GM21717 (cell line): ENCODE measurements at regions not wholly inside any gene's neighbourhood (a gene's known extent, or its start where the extent isn't known, plus 50 kb on each side); places are given as distances from the start of the nearest gene placed in this dataset.

Experiments used
- ATAC-seq: cut with Tn5 transposase; IDR thresholded peaks from one replicate; pipeline ENCODE4 v1.9.1; 2021; ENCODE audit warnings: mild to moderate bottlenecking, moderate library complexity; ENCODE audit not compliant: unreplicated experiment

DNA sequence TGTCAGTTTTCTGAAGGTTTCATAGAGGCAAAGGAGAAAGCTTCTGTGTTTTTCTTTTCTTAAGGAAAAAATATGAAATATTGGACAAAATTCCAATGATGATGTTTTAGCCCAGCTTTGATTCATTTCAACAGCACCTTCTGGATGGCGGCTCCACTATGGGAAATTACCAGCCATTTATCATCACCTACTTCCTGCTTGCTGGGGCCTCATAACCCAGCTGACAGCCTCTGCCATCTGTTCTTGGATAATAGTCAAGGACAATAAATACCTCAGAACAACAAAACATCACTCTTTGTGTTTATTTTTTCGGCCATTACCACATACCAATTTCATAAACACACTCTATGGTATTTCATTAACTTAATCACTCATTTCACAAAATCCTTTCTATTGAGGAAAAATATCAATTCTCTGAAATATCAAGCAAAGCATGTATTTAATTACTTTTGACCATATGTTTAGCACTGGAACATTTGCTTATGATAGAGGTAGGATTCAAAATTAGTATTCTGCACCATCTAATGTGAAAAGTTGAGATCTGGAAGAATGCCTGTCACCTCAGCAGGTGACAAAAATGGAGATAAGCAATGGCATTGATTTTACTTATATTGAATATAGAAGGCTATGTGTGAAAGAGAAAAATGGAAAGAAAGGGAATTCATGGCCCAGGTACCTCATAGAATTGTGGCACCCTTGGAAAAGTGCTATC is 629.7 kb downstream of the LIG4 start:
- no peak for ATAC-seq

DNA sequence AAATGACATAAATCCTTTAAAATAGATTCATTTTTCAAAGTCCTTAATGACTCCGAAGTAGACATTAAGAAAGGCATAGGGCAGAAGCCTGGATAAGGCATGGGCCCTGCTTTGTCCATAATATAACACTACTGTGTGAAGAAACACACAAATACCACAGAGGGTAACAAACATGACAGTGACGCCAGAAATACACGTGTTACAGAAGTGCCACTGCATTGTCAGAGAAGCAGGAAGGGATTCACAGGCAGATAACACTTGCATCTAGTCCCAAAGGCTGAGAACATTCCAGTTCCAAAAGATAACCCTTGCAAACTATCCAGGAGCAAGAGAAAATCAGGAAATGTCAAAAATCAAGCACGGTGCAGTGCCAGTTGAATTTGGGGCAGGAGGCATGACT is 633.2 kb downstream of the LIG4 start:
- ATAC-seq = no peak

DNA sequence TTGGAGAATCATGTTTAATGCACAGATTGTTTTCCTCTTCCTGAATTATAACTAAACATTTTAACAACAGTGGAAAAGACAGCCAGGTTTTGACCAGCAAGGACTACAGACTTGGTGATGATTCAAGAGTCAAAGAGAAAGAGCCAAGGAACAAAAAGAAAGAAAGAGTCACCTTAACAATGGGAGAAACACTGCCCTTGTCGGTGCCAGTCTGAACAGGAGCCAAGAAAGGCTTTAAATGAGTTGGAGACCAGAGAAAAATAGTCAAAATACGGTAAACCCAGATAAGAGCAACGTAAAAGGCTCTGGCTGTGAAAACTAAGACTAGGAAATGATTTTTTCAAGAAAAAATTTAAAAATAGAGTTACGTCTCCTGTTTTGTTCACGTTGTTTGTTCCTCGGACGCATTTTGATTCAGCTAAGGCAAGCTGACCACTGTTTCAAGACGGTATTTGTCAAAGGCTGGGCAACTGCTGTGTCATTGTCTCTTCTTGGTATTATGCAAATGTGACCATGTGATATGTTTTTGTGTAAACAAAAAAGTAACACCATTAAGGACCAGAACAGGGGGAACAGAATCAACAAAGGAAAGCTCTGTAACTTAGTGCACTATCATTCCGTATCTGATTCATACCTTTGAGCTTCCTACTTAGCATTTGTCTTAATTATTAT is 634.5 kb downstream of the LIG4 start:
- ATAC-seq = no peak

DNA sequence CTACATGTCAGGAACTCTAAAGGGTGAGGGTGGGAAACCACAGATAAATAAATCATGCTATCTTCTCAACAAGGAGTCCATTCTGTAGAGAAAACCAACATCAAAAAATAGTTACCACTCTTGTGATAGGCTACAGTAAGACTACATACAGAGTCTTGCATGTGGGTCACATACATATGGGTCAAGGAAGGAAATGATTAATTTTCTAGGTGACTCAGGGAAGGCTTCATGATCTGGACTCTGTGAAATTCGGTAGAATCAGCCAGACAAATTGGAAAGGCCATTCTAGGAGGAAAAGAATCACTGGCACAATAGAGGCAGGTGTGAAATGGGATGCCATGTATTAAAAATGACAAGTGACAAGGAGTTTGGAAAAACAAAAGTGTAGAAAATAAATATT is 638.9 kb downstream of the LIG4 start:
- ATAC-seq = no peak

DNA sequence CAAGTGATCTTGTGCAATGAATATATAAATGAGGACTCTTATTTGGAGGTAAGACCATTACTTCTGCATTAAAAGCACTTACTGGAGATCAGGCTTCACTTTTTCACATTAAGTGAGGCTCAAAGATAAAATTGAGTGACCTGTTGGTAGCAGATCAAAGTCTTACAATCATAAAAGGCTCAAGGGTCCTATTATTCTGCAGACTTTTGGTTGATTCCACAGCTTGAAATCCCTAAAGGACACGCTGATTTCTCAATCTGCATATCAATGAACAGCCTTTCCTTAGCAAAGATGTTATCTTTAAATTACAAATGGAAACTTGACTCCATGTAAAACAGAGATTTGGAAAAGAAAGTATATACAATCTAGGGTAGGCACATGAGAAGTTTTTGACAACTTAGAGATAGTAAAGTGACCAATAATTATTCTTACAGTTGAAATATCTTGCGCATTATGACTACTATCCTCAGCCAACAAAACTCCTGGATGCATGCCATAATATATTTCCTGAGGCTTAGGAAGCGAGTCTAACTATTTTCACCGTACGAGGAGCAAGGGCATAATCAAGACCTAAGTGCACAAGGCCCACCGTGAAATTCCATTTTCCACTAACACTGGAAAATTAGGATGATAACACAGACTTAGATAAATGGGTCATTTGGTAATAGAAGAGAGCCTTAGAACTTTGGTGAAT is 640.7 kb downstream of the LIG4 start:
- no peak for ATAC-seq

DNA sequence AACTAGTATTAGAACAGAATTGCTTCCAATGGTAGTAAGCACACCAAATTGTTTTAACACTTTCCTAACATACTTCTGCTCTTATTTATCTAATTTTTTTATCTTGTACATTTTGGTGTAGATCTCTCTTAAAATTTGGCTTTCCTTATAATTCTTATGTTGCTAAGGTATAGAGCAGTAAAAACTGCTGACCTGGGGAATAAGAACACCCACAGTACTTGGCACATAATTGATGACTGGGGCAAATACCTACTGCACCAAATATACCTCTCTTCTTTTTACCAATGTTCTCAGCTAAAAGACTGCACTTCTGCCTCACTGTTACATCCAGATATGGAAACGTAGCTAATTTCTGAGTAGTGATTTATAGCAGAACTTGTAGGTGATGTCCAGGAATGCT is 642.2 kb downstream of the LIG4 start:
- no peak for ATAC-seq

DNA sequence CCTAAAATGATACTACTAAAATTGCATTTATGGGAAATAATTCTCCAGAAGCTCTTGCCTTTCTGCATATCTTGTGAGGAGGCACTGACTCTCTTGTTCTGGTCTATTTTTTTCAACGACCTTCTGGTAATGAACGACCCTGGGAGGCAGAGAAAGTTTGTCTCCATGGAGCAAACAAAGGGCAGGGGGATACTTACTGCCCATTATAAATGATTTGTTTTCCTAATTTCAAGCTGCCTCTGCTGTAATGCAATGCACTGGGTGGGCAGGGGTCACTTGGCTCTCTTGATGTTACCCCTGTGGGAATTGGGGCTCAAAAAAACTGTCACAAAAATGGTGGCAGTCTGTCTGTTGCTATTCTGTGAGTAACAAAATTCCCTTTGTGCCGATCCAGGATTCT is 643.2 kb downstream of the LIG4 start:
- ATAC-seq = no peak

DNA sequence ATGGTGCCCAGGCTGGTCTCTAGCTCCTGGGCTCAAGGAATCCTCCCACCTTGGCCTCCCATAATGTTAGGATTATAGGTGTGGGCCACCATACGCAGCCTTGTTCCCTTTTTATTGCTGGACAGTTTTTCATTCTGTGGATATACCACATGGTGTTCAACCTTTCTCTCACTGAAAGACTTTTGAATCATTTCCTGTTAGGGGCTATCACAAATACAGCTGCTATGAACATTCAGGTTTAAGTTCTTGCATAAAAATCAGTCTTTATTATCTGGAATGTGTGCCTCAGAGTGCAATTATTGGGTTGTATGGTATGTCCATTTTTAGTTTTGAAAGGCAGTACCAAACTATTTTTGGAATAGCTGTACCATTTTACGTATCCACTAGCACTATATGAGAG is 647.2 kb downstream of the LIG4 start:
- ATAC-seq = no peak

DNA sequence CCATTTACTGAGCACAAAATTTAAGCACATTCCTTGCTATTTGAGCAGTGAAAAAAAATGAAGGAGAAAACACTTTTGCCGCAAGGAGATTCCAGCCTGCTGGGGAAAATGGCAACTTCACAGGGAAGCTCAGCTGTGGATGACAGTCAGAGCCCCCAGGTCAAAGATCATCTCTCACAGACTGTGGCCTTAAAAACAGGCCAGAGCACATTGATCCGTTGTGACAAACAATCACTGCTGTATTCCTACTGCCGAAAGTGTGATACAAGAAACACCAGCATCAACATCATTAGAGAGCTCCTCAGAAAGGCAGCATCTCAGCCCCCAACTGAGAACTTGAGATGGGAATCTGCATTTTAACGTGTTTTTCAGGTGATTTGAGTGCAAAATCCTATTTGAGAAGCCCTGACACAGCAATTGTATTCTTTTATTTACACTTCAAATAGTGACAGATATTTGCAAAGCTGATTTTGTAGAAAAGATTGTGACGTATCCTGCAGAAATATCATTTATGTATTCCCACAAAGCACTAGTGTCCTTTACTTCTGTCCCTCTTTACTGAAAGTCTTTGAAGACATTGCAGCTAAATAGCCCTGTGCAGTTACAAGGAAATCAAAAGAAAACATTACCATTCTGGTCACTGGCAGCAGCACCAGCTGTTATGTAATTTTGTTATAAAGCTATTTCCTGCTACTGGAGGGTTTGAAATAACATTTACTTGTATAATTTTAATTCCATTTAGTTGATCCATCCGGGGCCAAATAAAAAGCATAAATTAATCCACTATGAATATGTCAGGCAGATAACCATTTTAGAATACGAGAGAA is 652.0 kb downstream of the LIG4 start:
- no peak for ATAC-seq

DNA sequence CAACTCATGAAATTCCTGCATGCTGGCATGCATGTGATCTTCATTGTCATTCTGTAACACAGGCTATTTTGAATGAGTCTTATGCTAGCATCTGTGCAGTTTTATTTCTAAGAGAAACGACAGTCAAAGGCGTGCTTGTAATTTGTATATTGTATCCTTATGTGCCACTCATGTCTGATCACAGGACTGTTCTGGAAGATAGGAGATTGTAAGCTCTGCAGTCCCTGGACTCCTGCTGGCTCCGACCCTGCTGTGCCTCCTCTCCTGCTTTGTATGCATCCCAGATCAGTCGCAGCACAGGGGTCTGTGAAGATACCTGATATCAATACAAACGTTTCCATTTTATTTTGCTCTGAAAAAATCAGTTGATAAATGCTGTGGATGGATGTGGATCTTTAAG is 653.1 kb downstream of the LIG4 start:
- ATAC-seq = no peak

DNA sequence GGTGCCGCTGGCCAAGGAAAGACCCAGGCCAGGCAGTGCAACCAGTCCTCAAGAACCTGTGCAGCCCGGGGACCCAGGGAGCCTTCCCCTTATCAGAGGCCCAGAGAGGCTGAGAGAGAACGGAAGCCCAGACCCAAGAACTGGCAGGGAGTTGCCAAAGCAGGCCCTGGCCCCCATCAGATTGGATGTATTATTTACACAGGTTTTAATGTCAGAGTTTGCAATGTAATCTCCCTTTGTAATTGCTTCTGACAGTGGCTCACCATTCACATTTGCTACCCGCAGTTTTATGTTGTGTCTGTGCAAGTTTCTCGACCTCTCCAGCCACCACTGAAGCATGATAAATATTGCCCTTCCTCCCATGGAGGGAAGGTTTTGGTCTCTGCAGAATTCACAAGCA is 660.9 kb downstream of the LIG4 start:
- ATAC-seq = no peak

DNA sequence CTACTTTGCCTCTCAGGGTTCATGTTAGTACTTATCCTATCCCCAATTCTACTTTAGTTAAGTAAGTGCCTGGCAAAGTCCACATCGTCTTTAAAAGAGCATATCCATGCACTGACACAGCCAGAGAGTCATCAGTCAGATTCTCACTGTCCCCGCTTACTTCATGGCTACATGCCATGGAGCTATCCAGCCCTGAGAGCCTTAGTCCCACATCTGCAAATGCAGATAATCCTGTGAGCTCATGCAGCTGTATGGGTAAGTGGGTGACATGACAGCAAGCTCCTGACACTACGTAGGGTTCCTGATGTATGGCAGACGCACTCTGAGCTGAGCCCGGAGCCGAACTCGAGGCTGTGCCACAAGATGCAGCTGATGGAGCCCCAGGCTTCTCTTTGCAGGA is 661.5 kb downstream of the LIG4 start:
- ATAC-seq = no peak

DNA sequence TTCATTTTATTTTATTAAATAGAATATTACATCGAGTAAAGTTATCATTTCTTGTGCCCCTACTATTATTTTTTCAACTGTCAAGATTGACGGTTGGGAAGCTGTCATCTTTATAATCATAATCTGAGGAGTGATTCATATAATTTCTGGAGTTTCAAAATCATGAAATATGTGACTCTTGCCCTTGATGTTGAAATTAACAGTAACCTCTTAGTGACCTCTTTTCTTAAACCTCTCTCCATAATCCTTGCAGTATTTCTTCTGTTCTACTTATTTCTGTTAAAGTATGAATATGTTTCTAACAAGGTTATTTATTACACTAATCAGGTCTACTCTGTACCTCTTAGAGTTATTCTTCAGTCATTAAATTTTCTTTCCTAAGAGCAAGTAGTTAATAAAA is 663.8 kb downstream of the LIG4 start:
- no peak for ATAC-seq

DNA sequence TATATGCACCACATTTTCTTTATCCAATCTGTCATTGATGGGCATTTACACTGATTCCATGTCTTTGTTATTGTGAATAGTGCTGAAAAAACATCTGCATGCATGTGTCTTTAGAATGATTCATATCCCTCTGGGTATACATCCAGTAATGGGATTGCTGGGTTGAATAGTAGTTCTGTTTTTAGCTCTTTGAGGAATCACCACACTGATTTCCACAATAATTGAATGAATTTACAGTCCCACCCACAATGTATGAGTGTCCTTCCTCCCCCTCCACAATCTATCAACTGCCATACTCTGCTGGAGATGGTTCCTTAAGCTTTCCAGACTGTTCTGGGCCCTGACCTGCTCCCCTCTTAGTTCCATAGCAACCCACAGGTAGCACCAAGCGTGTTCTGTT is 667.0 kb downstream of the LIG4 start:
- no peak for ATAC-seq

DNA sequence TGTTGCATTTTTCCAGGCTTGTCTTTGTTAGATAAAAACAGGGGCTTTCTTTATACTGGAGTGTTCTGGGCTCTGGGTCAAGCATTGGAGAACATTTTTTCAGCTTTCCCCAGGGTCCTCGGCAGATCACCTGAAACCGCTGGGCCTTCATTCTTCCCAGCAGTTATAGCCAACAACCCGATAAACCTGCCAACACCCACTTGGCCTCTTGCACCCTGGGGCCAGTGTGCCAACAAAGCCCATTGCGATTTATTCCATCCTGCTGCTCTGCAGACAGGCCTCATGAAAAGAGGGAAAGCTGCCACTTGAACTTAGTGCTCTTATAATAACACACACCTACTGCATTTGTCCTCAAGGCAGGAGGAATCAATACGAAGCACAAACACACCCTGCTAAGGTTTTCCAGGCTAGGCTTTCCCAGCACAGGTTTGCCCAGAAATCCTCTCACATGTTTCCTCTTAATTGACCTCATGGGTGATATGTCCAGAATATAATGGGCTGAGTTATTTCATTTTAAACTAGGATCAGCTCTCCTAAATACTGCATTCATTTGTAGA is 669.3 kb downstream of the LIG4 start:
- ATAC-seq = no peak

DNA sequence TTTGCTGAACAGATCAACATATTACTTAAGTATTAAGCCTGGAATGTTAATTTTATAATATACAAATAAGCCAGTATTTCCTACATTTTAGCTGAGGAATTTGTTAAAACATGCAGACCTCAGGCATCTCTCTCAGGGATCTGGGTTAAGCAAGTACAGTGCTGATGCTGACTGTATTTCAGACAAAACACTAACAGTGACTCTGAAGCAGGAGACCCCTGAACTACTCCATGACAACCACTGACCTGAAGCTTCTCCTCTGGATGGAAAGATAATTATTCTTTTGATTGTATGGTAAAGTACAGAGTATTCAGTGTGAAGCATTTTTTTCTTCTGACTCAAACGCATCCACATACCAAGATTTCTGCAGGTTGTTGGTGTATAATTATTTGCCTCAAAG is 680.8 kb downstream of the LIG4 start:
- no peak for ATAC-seq

DNA sequence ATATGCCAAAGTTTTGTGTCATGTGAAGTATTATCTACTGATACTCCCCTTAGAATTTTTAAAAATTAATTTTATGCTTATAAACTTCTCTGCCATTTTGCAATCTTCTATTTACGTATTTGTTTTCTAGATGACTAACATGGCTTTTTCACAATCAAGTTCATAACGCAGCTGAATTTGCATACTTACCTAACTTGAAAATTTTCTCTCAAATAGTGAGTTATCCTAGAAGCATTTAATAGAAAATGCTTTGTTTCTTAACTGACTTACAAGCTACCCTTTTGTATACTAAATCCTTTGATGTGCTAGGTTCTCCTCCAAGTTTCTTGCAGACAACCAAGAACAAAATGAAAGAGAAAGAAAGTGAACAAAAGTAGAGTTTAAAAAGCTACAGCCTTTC is 683.5 kb downstream of the LIG4 start:
- ATAC-seq = no peak

DNA sequence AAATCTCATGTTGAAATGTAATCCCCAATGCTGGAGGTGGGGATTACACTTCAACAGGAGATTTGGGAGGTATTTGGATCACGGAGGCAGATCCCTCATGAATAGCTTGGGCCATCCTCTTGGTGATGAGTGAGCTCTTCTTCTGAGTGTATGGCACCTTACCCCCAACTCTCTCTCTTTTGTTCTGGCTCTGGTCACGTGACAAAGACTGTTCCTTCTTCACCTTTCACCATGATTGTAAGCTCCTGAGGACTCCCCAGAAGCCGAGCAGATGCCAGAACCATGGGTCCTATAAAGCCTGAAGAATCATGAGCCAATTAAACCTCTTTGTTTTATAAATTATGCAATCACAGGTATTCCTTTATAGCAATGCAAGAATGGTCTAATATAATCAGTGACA is 684.2 kb downstream of the LIG4 start:
- no peak for ATAC-seq

DNA sequence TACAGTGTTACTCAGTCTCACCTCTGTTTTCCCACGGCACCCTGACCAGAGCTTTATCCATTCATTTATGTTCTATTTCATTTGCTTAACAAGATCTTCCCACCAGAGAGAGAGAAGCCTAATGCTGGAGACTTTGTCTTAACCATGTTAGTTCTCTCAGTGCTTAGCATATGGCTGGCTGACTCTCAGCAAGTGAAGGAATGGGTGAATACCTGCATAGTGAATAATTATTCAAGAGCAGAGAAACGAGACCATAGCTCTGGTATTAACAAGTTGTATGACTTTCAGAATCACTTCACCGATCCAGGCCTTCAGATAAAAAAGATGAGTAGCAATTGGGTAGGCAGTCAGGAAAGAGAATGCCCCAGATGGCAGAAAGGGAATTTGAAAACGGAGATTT is 686.3 kb downstream of the LIG4 start:
- no peak for ATAC-seq

DNA sequence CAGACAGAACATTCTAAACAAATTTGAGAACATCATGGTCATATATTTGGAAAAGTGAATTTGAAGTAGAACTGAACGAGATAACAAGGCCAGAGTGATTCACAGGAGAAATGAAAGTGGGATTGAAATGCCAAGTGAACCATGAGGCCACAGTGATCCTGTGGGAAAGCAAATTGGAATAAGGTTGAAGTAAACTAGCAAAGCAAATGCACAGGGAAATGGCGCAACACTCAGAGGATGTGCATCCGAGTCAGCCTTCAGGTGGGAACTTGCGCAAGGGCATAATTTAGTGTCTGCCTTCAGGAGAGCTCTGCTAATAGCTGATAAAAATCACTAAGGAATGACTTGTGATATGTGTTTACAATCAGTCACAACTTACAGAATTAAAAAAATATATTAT is 696.6 kb downstream of the LIG4 start:
- no peak for ATAC-seq

DNA sequence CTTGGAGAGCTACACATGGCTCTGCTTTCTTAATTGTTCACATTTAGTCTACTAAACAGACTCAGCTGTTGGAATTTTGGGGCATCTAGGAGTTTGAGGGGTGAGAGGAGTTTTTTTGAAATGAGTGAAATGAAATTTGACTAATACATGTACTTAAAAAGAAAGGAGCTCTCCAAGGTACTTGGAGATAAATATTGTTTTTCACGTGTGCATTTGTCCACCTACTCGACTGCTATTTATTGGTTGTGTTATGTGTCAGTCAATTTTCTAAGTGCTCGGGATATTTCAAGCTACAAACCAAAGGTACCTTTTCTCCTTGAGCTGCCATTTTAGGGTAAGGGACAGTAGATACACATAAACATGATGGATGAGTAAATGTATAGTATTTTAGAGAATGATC is 697.0 kb downstream of the LIG4 start:
- ATAC-seq = no peak
